HCT116 (cell line): ENCODE measurements at regions not wholly inside any gene's neighbourhood (a gene's known extent, or its start where the extent isn't known, plus 50 kb on each side); places are given as distances from the start of the nearest gene placed in this dataset.

ENCODE experiments used
- ATAC-seq: fragments of 200-7000 bp; cut with Tn5 transposase; 2 replicates; pipeline ENCODE4 v1.9.1; 2020; ENCODE audit warnings: mild to moderate bottlenecking, moderate library complexity
- BruUV-seq: library from RNA; stranded (reverse); fragments of 400-500 nt; replicated peaks from 2 replicates; lab custom pipeline; 2021; lab: Mats Ljungman, UMichigan
- CTCF ChIA-PET: fragments of 300-600 bp; sonication (Branson Sonifier 250); formaldehyde crosslinking; loops from one replicate; lab custom pipeline; 2021; ENCODE audit warnings: antibody characterized with exemption; lab: Charles Lee
- POLR2A ChIA-PET: fragments of 300-600, 350-600 bp; sonication (Branson Sonifier 250); formaldehyde crosslinking; loops from one replicate; lab custom pipeline; 2021; ENCODE audit warnings: antibody characterized with exemption; lab: Charles Lee
- RAD21 ChIA-PET, 2 experiments: fragments of 300-600 bp; sonication (Branson Sonifier 250); formaldehyde crosslinking; loops; one replicate each; lab custom pipeline; 2023; ENCODE audit warnings: low total read pairs in 2 of 2; ENCODE audit not compliant: uncharacterized antibody in 2 of 2, unreplicated experiment in 2 of 2, low non-redundant PET in 1 of 2; lab: Charles Lee
- DNase-seq: peaks from one replicate; pipeline ENCODE4 v3.0.0-alpha.2; 2010; ENCODE audit warnings: low read depth, low spot score
- H2AFZ ChIP-seq: fragments of 200-600 bp; shearing (Covaris generic), sonication (generic); 2 replicates; pipeline ENCODE4 v1.6.1; 2017; ENCODE audit warnings: low read depth, mixed run types, mixed read lengths, antibody characterized with exemption, low read length; ENCODE audit not compliant: poor library complexity, severe bottlenecking
- H3K27ac ChIP-seq: 2 replicates; pipeline ENCODE4 v1.5.1; 2012; ENCODE audit warnings: low read depth, low read length
- H3K27me3 ChIP-seq: fragments of 200-600 bp; sonication (generic); 2 replicates; pipeline ENCODE4 v1.6.1; 2016; ENCODE audit warnings: mixed run types, low read length, mixed read lengths; ENCODE audit not compliant: insufficient read depth
- H3K36me3 ChIP-seq, 2 experiments: fragments of 200-500 bp in 1 of 2; fragments of 200-600 bp in 1 of 2; sonication (Bioruptor generic) in 1 of 2; sonication (generic) in 1 of 2; 2 replicates each; pipeline versions ENCODE4 v1.5.1 to v1.6.1; 2014 to 2016; ENCODE audit warnings: low read length in 2 of 2, inconsistent platforms in 1 of 2, mixed read lengths in 1 of 2, mixed run types in 1 of 2; ENCODE audit not compliant: insufficient read depth in 2 of 2, control insufficient read depth in 1 of 2
- H3K4me1 ChIP-seq, 2 experiments: fragments of 200-600 bp in 1 of 2; sonication (generic) in 1 of 2; 2 replicates each; pipeline versions ENCODE4 v1.5.1 to v1.6.1; 2012 to 2017; ENCODE audit warnings: low read length in 2 of 2, inconsistent platforms in 1 of 2, mild to moderate bottlenecking in 1 of 2, mixed read lengths in 1 of 2, mixed run types in 1 of 2, moderate library complexity in 1 of 2; ENCODE audit not compliant: insufficient read depth in 2 of 2, control insufficient read depth in 1 of 2
- H3K4me2 ChIP-seq: fragments of 200-600 bp; sonication (generic); 2 replicates; pipeline ENCODE4 v1.6.1; 2017; ENCODE audit warnings: mixed run types, low read length, mixed read lengths
- H3K4me3 ChIP-seq, 2 experiments: fragments of 200-600 bp in 1 of 2; sonication (generic) in 1 of 2; replicated peaks in 1 of 2; 2 replicates each; pipeline ENCODE4 v1.5.1; 2011 to 2016; ENCODE audit warnings: low read length in 2 of 2, control low read depth in 1 of 2, low read depth in 1 of 2, mild to moderate bottlenecking in 1 of 2, mixed read lengths in 1 of 2, mixed run types in 1 of 2
- H3K79me2 ChIP-seq: fragments of 200-600 bp; sonication (generic); 2 replicates; pipeline ENCODE4 v1.6.1; 2017; ENCODE audit warnings: mild to moderate bottlenecking, mixed run types, low read length, moderate library complexity, mixed read lengths; ENCODE audit not compliant: insufficient read depth
- H3K9ac ChIP-seq: fragments of 200-600 bp; sonication (generic); 2 replicates; pipeline ENCODE4 v1.6.1; 2016; ENCODE audit warnings: low read length, mixed read lengths
- H3K9me2 ChIP-seq: fragments of 200-600 bp; sonication (generic), shearing (Covaris generic); 2 replicates; pipeline ENCODE4 v1.6.1; 2017; ENCODE audit warnings: mixed run types, mild to moderate bottlenecking, moderate library complexity; ENCODE audit not compliant: insufficient read depth
- H3K9me3 ChIP-seq, 2 experiments: fragments of 200-500 bp in 1 of 2; fragments of 200-600 bp in 1 of 2; sonication (Bioruptor generic) in 1 of 2; sonication (generic) in 1 of 2; 2 replicates each; pipeline ENCODE4 v1.6.1; 2014 to 2017; ENCODE audit warnings: low read length in 2 of 2, mixed read lengths in 2 of 2, inconsistent platforms in 1 of 2, low read depth in 1 of 2, mild to moderate bottlenecking in 1 of 2, mixed run types in 1 of 2, moderate library complexity in 1 of 2; ENCODE audit not compliant: control insufficient read depth in 1 of 2, insufficient read depth in 1 of 2
- H4K20me1 ChIP-seq: fragments of 200-600 bp; sonication (generic), shearing (Covaris generic); 2 replicates; pipeline ENCODE4 v1.6.1; 2017; ENCODE audit warnings: mixed run types, mild to moderate bottlenecking, moderate library complexity; ENCODE audit not compliant: insufficient read depth
- CTCF ChIP-seq, 3 experiments: fragments of 200-600 bp in 1 of 3; sonication (generic) in 1 of 3; IDR thresholded peaks in 2 of 3; conservative IDR thresholded peaks in 1 of 3; 2 replicates each; pipeline ENCODE4 v1.5.1; 2012 to 2017; ENCODE audit warnings: low read depth in 2 of 3, low read length in 2 of 3, antibody characterized with exemption in 1 of 3, borderline replicate concordance in 1 of 3, control low read depth in 1 of 3, mild to moderate bottlenecking in 1 of 3, mixed read lengths in 1 of 3, mixed run types in 1 of 3, moderate library complexity in 1 of 3; ENCODE audit not compliant: insufficient read depth in 1 of 3
- ELF1 ChIP-seq: IDR thresholded peaks from 2 replicates; pipeline ENCODE4 v1.6.1; 2012; ENCODE audit warnings: low read depth, borderline replicate concordance
- EZH2 ChIP-seq: fragments of 200-600 bp; sonication (generic); IDR thresholded peaks from 2 replicates; pipeline ENCODE4 v1.6.1; 2017; ENCODE audit warnings: antibody characterized with exemption, mixed run types
- MAX ChIP-seq: IDR thresholded peaks from 2 replicates; pipeline ENCODE4 v1.6.1; 2012
- POLR2AphosphoS5 ChIP-seq: IDR thresholded peaks from 2 replicates; pipeline ENCODE4 v1.6.1; 2011; ENCODE audit warnings: mild to moderate bottlenecking, low read depth, low read length, moderate library complexity
- REST ChIP-seq: IDR thresholded peaks from 2 replicates; pipeline ENCODE4 v1.6.1; 2012; ENCODE audit warnings: low read depth
- SIN3A ChIP-seq: IDR thresholded peaks from 2 replicates; pipeline ENCODE4 v1.6.1; 2012; ENCODE audit warnings: low read depth
- SP1 ChIP-seq: IDR thresholded peaks from 2 replicates; pipeline ENCODE4 v1.6.1; 2012; ENCODE audit warnings: low read depth
- TCF7L2 ChIP-seq: IDR thresholded peaks from 2 replicates; pipeline ENCODE4 v1.7.0; 2011; ENCODE audit warnings: borderline replicate concordance, inconsistent platforms; ENCODE audit not compliant: insufficient read depth, insufficient read length; ENCODE audit errors: extremely low read depth
- YY1 ChIP-seq: IDR thresholded peaks from 2 replicates; pipeline ENCODE4 v1.6.1; 2011; ENCODE audit warnings: low read length, low read depth, moderate library complexity, mild to moderate bottlenecking; ENCODE audit not compliant: insufficient replicate concordance; ENCODE audit errors: extremely low read depth
- intact Hi-C: fragments of 100-400 bp; cut with micrococcal nuclease; formaldehyde crosslinking; loops from 2 replicates; pipeline ENCODE4 v1.10.0; 2022

GRCh38 chr12:17235996-17236395, 630.0 kb upstream of the LMO3 start:
- no peak for DNase-seq
- Histone ChIP-seq H3K79me2 (no peaks in the 10 kb centered on the region), H3K27ac (no peak overlapping the region), H4K20me1 (no peaks in the 10 kb centered on the region), H3K36me3 (no peaks in the 10 kb centered on the region), H3K4me3 (no peak overlapping the region), H3K9me2 (no peaks in the 10 kb centered on the region), H3K4me1 (no peaks in the 10 kb centered on the region), H3K9ac (no peak overlapping the region), H3K27me3 (no peaks in the 10 kb centered on the region), H3K9me3 (no peaks in the 10 kb centered on the region), H2AFZ (no peak overlapping the region), H3K4me2 (no peak overlapping the region)
- no peak for ATAC-seq
- no TSS peak for BruUV-seq
- CTCF ChIA-PET: no interaction called here
- no peak for TF ChIP-seq CTCF (IDR thresholded peaks at IDR 0.05 in 2 of 3, conservative IDR thresholded peaks at IDR 0.05 in 1 of 3; ENCODE audit: borderline replicate concordance in 1 of 3, insufficient read depth in 1 of 3, low read depth in 2 of 3, low read length in 2 of 3)
- TF ChIP-seq SIN3A: no peak
- no peak for TF ChIP-seq MAX
- TF ChIP-seq TCF7L2: no peak
- TF ChIP-seq EZH2: no peak
- TF ChIP-seq SP1: no peak
- no peak for TF ChIP-seq YY1
- no peak for TF ChIP-seq POLR2AphosphoS5
- no peak for TF ChIP-seq REST
- TF ChIP-seq ELF1: no peak
- intact Hi-C loops: no loop called here
- RAD21 ChIA-PET: no interaction called here
- POLR2A ChIA-PET: no interaction called here
